ENCODE measurements at regions not wholly inside any gene's neighbourhood (a gene's known extent, or its start where the extent isn't known, plus 50 kb on each side); places are given as distances from the start of the nearest gene placed in this dataset.

- H3K79me2 ChIP-seq (ENCODE audit: low read depth) = no peaks in the 10 kb centered on the region
- no peaks in the 10 kb centered on the region for H3K9me3 ChIP-seq (ENCODE audit: low read depth)
- H3K36me3 Mint-ChIP-seq = peaks cover 8% of the 10 kb centered on the region
- H3K4me1 Mint-ChIP-seq = peaks cover 5% of the 10 kb centered on the region
- no peaks in the 10 kb centered on the region for H3K4me1 ChIP-seq
- no peak overlapping the region for H3K9ac ChIP-seq
- H4K20me1 ChIP-seq (ENCODE audit: low read depth) = no peaks in the 10 kb centered on the region
- H3K27ac Mint-ChIP-seq = no peak overlapping the region
- no peaks in the 10 kb centered on the region for H3K27me3 Mint-ChIP-seq (ENCODE audit: insufficient read depth, low read depth)
- H3K27me3 ChIP-seq = no peaks in the 10 kb centered on the region
- no peak overlapping the region for H3K4me3 ChIP-seq
- no peak for DNase-seq (ENCODE audit: low spot score)
- peaks cover 2% of the 10 kb centered on the region for H3K9me3 Mint-ChIP-seq
- no peaks in the 10 kb centered on the region for H3K36me3 ChIP-seq
- H3K4me2 ChIP-seq = no peak overlapping the region
- TF ChIP-seq EZH2phosphoT487 (IDR thresholded peaks at IDR 0.05) = no peak
- TF ChIP-seq, protein P1, sequence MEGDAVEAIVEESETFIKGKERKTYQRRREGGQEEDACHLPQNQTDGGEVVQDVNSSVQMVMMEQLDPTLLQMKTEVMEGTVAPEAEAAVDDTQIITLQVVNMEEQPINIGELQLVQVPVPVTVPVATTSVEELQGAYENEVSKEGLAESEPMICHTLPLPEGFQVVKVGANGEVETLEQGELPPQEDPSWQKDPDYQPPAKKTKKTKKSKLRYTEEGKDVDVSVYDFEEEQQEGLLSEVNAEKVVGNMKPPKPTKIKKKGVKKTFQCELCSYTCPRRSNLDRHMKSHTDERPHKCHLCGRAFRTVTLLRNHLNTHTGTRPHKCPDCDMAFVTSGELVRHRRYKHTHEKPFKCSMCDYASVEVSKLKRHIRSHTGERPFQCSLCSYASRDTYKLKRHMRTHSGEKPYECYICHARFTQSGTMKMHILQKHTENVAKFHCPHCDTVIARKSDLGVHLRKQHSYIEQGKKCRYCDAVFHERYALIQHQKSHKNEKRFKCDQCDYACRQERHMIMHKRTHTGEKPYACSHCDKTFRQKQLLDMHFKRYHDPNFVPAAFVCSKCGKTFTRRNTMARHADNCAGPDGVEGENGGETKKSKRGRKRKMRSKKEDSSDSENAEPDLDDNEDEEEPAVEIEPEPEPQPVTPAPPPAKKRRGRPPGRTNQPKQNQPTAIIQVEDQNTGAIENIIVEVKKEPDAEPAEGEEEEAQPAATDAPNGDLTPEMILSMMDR (IDR thresholded peaks at IDR 0.05) = no peak
- no peak for TF ChIP-seq EZH2 (IDR thresholded peaks at IDR 0.05)
- H3K4me3 Mint-ChIP-seq = no peak overlapping the region
- H2AFZ ChIP-seq (replicated peaks) = no peak overlapping the region
- peaks cover 4% of the 10 kb centered on the region for H3F3A ChIP-seq (ENCODE audit: low read depth)
- no peak overlapping the region for H3K27ac ChIP-seq
Measured at GRCh38 chr6:143575901-143576426, 64.4 kb upstream of the FUCA2 start.

- Histone ChIP-seq H3K9ac (no peak overlapping the region), H3K4me1 (peaks cover 5% of the 10 kb centered on the region), H3K4me3 (no peak overlapping the region), H4K20me1 (ENCODE audit: low read depth) (peaks cover under 1% of the 10 kb centered on the region), H3K4me2 (no peak overlapping the region), H3K79me2 (ENCODE audit: low read depth) (no peaks in the 10 kb centered on the region), H3K9me3 (ENCODE audit: low read depth) (no peaks in the 10 kb centered on the region), H3F3A (ENCODE audit: low read depth) (peaks cover 4% of the 10 kb centered on the region), H3K36me3 (no peaks in the 10 kb centered on the region), H2AFZ (replicated peaks) (no peak overlapping the region), H3K27me3 (no peaks in the 10 kb centered on the region), H3K27ac (no peak overlapping the region)
- Mint-ChIP-seq H3K4me3 (no peak overlapping the region), H3K27ac (no peak overlapping the region), H3K27me3 (ENCODE audit: insufficient read depth, low read depth) (no peaks in the 10 kb centered on the region), H3K4me1 (peaks cover 9% of the 10 kb centered on the region), H3K36me3 (peaks cover 8% of the 10 kb centered on the region), H3K9me3 (no peaks in the 10 kb centered on the region)
- peak; percentile 76 for DNase-seq (ENCODE audit: low spot score)
- TF ChIP-seq, protein P1 (IDR thresholded peaks at IDR 0.05) = peak; percentile 97
- no peak for TF ChIP-seq EZH2 (IDR thresholded peaks at IDR 0.05)
Measured at GRCh38 chr6:143575440-143575839, 63.9 kb upstream of the FUCA2 start.

DNA sequence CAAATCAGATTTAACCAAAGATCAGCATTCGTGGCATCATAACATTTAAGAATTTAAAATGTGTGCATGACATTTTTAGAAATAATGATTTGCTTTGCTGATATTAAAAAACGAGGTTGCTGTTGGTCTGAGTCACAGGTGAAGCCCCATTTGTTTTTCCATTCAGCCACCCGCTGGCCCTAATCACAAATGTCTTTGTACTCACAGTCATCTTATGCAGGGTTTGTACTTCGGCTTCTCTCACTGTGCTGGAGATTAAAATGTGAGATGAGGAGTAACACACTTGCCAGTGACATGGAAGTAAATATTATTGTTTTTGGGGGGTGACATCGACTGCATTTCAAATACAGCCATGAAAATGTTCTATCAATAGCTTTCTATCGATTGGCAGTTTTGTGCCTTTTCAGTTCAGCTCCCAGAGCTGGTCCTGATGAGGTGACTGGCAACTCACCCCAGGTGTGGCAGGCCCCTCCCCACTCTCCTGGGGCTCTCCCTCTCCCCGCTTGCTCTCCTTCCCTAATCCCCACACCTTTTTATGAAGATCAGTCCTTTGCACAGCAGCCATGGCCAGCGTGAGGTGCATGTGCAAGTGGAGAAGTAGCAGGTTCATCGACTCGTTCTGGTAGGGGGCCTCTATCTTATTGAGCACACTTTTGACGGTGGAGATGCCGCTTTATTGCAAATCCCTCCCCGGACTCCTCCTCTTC is 58.8 kb upstream of the FUCA2 start:
- H4K20me1 ChIP-seq (ENCODE audit: low read depth) = peaks cover 4% of the 10 kb centered on the region
- H2AFZ ChIP-seq (replicated peaks) = no peak overlapping the region
- Mint-ChIP-seq H3K4me3 (no peak overlapping the region), H3K36me3 (no peaks in the 10 kb centered on the region), H3K27me3 (ENCODE audit: insufficient read depth, low read depth) (no peaks in the 10 kb centered on the region), H3K4me1 (peaks cover 25% of the 10 kb centered on the region), H3K27ac (peak overlapping the region; percentile 3), H3K9me3 (no peaks in the 10 kb centered on the region)
- no peak overlapping the region for H3K9ac ChIP-seq
- TF ChIP-seq, protein P1 (IDR thresholded peaks at IDR 0.05) = no peak
- TF ChIP-seq EZH2 (IDR thresholded peaks at IDR 0.05) = no peak
- TF ChIP-seq EZH2phosphoT487 (IDR thresholded peaks at IDR 0.05) = no peak
- no peak overlapping the region for H3K4me3 ChIP-seq
- H3K9me3 ChIP-seq (ENCODE audit: low read depth) = no peaks in the 10 kb centered on the region
- H3K79me2 ChIP-seq (ENCODE audit: low read depth) = no peaks in the 10 kb centered on the region
- no peaks in the 10 kb centered on the region for H3K36me3 ChIP-seq
- no peaks in the 10 kb centered on the region for H3K27me3 ChIP-seq
- DNase-seq (ENCODE audit: low spot score) = peak; percentile 6
- H3K4me1 ChIP-seq = peaks cover 10% of the 10 kb centered on the region
- no peaks in the 10 kb centered on the region for H3F3A ChIP-seq (ENCODE audit: low read depth)
- no peak overlapping the region for H3K27ac ChIP-seq
- peak overlapping the region; percentile 52 for H3K4me2 ChIP-seq
